NCI-H2196 (cell line): ENCODE measurements at regions not wholly inside any gene's neighbourhood (a gene's known extent, or its start where the extent isn't known, plus 50 kb on each side); places are given as distances from the start of the nearest gene placed in this dataset.
"Not testable (repeated sequence)": the region's sequence is repeated elsewhere in the genome, so short reads cannot be mapped to it uniquely, and the experiment has no call there.

Experiments
- DNase-seq: peaks from one replicate; lab custom pipeline; 2025; ENCODE audit not compliant: unreplicated experiment; lab: John Stamatoyannopoulos, UW

DNA sequence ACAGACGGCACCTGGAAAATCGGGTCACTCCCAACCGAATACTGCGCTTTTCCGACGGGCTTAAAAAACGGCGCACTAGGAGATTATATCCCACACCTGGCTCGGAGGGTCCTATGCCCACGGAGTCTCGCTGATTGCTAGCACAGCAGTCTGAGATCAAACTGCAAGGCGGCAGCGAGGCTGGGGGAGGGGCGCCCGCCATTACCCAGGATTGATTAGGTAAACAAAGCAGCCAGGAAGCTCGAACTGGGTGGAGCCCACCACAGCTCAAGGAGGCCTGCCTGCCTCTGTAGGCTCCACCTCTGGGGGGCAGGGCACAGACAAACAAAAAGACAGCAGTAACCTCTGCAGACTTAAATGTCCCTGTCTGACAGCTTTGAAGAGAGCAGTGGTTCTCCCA lies 64.5 kb downstream of the SLC30A10 start:
- not testable (repeated sequence) for DNase-seq

DNA sequence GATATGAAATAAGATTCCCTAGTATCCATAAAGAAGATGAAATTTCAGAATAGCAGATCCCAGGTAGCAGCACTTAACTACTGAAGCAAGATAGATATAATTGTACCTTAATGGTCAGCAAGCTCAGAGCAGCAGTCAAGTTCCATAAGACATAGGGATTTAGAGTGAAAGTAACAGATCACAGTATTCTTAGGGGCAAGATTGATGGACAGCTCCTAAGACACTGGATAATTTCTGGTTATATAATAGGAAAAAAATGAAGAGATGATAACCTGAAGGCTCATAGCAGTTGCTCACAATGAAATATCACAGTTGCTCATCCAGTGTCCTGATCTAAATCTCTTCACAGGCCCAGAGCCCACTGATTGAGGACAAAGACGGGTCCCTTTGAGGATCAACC lies 66.0 kb downstream of the SLC30A10 start:
- no peak for DNase-seq

DNA sequence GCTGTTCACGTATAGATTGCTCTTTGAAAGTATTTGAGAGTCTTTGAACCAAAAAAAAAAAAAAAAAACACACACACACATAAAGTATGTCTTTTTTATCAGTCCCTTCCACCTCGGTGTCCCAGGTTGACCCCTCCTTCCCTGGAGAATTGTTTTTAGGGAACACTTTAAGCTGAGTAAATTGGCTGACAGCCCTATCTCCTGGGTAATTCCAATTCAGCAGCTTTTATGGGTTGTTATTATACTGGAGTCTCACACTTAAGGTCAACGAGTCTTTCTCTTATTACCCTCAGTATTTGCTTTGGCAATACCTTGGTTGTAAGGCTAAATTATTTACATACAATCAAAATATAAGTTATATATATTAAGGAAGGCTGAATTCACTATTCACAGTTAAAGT lies 69.4 kb downstream of the SLC30A10 start:
- no peak for DNase-seq

DNA sequence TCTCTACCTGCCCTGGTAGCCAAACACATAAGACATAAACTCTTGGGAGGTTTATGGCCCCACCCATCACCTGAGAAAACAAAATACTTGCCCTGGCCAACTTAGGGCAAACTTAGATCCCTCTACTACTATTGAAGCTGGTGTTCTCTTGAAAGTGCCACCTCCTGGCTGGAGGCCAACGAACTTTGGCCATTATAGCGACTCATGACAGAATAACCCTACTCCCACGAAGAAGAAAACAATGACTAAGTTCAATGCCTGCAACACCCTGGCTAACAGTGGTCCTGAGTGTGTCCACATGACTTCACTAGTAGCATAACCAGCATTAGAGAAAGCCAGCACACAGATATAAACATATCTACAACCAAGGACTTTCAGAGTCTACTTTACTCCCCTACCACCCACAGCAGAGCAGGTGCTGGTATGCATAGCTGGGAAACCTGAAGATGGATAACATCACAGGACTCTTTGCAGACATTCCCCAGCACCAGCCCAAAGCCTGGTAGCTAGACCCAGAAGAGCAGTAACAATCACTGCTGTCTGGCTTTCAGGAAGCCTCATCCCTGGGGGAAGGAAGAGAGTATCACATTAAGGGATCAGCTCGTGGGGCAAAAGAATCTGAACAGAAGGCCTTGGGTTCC lies 81.0 kb downstream of the SLC30A10 start:
- no peak for DNase-seq

DNA sequence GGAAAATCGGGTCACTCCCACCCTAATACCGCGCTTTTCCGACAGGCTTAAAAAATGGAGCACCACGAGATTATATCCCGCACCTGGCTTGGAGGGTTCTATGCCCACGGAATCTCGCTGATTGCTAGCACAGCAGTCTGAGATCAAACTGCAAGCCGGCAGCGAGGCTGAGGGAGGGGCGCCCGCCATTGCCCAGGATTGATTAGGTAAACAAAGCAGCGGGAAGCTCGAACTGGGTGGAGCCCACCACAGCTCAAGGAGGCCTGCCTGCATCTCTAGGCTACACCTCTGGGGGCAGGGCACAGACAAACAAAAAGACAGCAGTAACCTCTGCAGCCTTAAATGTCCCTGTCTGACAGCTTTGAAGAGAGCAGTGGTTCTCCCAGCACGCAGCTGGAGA lies 88.8 kb downstream of the SLC30A10 start:
- not testable (repeated sequence) for DNase-seq

DNA sequence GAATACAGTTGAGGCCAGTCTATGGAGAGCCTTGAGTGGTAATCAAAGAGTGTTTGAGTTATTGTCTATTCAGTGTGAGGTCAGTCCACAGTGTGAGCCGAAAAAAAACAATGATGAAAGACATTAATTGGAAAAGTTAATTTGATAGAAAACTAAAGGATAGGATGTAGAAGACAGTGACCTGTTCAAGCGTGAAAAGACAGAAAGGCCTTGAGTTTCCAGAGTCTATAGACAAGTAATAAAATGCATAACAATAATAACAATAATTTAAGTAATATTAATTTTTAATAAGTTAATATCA lies 90.4 kb downstream of the SLC30A10 start:
- DNase-seq: no peak

DNA sequence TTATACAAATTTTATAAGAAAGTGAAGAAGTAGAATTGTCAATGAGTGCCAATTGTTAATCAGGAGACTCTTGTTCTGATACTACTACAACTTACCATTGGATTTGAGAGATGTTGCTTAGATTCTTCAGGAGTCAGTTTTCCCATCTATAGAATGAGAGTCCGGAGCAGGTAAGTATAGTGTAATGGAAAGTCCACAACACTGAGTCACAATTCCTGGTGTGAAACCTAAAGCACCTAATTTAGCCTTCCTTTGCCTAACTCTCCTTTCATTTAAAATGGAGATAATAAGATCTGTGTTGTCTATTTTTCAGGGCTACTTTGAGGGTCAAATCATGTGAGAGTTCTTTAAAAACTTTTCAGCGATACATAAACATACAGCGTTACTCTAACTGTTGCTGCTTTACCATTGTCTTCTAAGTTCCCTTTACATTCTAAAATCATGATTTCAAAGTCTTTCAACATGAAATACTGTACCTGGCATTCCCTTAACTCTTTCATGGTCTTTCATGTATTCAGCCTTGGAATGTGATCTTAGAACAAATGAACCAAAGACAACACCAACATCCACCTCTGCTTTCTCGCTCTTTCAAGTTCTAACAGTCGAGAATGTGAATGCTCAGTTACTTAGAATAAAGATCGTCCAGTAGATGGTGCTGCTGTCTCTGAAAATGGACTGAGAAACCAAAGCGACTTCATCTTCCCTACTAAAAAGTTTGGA lies 90.9 kb downstream of the SLC30A10 start:
- DNase-seq: peak; percentile 42

DNA sequence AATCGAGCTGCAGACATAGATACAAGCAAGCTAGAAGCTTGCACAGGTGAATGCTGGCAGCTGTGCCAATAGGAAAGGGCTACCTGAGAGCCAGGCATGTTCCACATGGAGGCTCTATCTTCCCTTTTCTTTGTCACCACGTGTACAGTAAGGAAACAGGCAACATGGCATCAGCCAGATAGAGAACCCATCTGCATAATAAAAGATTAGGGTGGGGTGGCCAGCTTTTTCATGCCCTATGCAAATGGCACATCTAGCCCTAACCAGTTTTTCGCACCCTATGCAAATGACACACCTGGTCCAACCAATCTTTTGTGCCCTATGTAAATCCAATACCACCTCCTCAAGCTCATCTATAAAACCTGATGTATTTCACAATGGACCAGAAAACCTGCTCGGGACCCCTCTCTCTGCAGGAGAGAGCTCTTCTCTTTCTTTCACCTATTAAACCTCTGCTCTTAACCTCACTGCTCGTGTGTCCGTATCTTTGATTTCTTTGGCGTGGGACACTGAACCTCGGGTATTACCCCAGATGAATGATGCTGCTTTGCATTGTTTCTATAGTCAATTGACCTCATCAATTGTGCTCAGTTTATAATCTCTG lies 93.9 kb downstream of the SLC30A10 start:
- DNase-seq: no peak

DNA sequence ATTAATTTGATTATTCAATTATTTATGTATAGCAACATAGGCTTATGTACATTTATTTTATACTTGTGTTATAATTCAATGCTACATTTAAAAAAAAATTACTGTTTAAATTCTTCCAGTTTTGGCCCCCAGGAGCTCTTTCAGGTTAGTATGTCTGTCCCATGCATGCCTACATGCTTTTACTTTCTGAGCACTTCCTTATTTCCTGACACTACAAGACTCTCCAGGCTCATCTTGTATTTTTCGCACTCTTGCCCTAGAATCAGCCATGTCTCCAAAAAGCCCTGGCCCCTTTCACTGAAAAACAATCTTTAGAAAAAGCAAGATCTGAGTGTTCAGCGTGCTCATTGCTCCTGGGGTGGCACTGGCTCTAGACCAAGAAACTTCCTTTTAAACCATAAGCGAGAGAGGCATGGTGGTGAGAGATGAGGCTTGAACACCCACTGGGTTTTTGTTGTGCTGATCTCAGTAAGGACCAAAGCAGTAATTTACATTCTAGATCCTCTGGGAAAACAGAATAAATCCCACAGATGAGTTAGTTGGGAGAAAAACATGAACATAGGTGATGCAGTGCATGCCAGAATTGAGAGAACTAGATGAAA lies 95.0 kb downstream of the SLC30A10 start:
- no peak for DNase-seq

DNA sequence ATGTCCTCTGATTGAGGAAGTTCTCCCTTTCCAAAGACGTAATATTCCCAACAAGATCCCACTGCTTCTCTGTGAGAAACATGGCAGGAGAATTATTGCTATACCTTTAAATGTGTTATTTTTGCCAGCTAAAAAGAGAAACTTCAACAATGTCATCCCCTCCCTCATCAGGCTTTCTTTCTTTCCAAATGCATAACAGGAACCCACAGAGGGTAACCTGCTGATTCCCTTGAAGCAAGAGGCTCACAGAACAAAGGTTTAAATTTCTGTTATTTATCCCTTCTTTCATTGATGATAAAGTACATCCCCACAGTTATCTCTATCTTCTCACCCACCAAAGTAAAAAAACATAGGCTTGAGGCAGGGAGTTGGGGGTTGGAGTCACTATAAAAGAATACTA lies 102.1 kb downstream of the SLC30A10 start:
- no peak for DNase-seq

DNA sequence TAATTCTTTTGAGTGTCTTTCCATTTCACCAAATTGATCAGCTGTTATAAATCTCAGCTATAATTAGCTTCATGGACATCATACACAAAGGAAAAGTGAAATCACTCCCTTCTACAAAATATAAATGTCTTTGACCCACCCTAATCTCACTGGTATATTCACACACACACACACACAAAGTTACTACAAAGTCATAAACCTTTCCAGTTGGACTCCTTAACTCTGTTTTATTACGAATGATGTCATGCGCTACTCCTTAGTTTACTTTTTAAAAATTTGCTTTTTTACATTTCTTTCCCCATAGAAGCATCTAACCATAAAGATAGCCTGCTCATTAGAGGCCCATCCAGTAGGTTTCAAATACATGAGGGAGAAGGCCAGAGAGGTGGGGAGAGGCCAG lies 103.0 kb downstream of the SLC30A10 start:
- no peak for DNase-seq

DNA sequence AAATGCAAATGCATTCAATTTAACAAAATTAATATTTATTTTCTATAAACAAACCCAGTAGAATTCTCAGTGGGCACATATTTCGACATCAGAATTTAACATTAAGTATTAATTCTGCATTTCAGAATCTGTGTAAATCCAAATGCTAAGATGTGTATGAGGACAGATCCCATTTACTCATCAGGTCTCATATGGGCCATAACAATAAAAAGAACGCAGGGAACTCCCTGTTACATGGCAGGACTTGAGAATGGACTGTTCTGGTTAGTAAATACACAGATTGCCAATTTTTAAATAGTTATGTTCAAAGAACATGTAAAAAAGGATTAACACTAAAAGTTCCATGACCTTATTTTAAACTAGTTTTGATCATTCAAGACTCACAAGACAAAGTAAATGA lies 104.0 kb downstream of the SLC30A10 start:
- no peak for DNase-seq

DNA sequence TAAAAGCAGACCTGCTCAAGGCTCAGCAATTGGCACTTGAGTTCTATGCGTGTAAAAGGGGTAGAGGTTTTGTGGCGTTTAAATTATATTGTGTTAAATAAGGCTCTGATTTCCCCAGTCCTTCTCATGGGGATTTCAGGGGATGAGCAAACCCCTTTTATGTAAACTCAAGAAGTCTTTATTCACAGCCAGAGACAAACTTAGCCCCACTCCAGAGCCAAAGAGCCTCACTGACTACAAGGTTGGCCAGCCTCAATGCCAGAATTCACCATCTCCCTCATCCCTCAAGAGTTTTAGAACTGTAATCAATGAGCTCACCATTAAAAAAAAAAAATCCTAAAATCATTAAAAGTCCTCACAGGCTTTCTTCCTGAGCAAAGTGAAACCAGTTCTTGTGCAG lies 107.8 kb downstream of the SLC30A10 start:
- DNase-seq: no peak

DNA sequence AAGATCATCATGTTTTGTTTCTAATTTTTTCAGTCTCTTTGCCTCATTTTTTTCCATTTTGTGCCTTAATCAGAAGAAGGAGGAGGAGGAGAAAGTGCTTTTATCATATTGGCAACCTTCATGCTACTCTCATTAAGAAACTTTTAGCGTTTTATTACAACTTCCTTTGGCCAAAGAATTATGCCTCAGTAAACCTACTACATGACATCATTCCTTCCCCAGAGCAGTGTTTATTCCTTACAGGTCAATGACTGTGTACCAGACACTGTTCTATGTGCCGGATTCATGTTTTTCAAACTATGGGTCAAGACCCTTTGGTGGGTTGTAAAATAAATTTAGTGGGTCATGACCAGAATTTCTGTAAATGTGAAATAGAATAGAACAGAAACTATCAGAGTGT lies 110.4 kb downstream of the SLC30A10 start:
- no peak for DNase-seq

DNA sequence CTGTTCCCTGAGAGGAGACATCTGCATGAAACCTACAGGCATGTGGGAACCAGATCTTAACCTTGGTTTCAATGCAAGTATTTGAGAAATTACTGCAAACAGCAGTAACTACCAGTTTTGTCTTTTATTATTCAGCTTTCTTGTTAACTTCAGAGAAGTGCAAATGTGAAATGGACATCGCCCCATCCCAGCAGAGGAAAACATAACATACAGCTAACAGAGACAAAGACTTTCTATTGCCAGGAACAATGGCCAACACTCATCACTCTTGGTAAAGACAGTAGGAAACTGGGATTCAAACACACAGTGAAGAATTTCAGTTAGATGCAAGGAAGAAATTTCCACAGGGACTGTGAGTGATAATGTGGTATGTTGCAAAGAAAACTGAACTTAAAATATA lies 115.1 kb downstream of the SLC30A10 start:
- no peak for DNase-seq

DNA sequence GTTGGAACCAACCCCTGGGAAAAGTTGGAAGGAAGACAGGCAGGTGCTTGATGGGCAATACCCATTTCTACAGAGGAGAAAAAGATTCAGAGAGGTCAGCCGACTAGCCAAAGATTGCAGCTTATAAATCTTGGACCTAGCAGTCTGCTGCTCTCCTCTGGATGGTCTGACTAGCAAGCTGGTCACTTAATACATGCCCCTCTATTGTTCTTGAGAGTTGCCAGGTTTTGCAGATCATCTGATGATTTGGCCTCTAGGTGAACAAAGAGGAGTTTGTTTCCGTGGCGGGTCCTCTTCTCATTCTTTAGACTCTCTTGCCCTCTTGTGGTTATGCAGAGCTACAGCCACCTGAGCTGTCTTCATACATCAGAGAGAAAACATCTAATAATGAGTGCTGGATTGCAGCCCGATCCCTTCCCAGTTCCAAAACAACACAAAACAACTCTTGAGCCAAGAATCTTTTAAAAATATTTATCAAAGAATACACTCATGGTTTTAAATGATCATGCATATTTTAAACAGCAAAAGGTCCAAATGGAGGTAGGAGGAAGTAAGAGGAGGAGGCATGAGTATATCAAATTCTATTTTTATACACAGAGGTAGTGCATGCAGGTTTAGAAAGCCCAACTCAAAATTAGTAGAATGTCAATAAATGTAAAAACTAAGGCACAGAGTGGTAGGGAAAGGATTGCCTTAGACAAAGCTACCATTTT lies 115.7 kb downstream of the SLC30A10 start:
- peak; percentile 70 for DNase-seq

DNA sequence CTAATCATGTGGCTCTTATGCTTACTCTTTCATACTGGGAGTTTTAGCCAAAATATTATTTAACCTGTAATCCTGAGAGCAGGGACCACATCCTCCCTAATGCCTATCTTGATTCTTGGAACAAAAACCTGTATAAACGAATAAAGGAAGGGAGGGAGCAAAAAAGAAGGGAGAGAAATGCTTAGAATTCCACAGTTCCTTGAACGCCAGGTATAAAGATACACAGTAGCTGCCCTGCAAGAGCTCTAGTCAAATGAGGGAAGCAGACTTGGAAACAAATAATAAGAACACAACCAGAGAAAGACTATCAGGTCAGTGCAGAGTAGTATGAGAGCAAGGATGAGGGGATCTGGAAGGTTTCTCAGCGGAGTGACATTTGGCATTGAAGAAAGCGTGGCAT lies 116.3 kb downstream of the SLC30A10 start:
- no peak for DNase-seq

DNA sequence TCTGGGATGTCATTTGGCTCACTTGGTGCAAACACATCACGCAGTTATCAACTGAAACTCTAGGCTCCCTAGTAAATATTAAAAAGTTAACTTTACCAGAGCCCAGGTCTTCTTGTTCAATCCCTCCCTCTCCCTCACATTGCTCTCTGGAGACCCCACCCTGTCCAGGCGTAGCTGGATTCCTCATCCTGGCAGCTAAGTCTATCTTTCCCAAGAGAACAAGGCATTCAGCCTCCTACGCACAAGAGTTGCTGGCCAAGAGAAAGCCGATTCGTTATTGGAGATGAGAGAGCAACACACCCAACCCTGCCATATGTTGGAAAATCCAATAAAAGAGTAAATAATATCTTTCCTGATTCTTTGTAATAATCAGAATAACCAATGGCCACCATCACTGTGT lies 117.9 kb downstream of the SLC30A10 start:
- DNase-seq: no peak

DNA sequence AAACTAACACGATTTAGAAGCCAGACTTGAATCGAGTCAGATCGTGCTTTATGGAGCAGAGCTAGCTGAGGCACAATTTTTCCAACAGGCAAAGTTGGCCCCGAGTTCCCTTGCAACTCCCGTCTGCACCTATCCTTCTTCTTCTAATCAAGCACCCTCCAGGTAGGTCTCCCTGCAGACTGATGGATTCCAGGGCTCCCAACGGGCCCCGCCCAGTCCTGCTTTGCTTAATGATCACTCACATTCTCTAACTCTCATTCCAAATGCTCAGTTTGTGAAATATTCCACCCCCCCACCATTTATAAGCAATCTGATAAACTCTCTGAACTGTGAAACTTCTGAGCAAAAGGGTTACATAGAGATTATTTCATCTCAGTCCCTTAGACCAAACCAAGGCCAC lies 119.6 kb downstream of the SLC30A10 start:
- no peak for DNase-seq

DNA sequence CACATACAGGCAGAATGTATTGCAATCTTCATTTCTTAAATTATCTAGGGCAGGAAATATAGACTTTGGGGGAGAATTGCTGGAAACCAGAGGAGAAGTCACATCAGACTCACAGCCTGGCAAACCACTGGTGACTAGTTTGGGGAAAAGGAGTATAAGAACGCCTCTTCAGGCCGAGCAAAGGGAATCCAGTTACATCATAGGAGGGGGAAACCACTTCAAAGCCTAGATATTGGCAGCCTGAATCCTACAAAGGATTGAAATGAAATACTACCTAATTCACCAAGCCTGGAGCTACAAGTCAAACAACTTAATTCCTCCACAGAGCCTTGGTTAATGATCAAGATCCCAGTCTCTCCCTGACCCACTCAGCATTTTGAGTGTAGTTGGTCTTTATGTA lies 121.7 kb downstream of the SLC30A10 start:
- DNase-seq: no peak

DNA sequence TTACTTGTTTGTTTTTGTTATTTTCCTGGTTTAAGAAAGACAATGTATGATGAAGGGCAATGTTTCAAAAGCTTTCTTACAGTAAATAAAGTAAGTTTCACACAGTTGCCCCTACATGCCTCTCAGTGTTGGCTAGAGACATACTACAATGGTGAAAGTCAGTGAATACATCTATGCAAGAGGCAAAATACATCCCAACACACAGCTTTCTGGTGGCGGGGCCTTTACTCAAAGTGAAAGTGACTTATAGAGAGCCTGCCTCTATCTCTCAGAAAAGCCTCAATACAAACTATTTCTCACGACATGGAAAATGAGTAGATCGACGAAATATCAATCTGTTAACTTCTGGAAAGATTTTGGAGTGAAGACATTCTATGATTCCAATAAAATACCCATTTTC lies 122.3 kb downstream of the SLC30A10 start:
- DNase-seq: no peak

DNA sequence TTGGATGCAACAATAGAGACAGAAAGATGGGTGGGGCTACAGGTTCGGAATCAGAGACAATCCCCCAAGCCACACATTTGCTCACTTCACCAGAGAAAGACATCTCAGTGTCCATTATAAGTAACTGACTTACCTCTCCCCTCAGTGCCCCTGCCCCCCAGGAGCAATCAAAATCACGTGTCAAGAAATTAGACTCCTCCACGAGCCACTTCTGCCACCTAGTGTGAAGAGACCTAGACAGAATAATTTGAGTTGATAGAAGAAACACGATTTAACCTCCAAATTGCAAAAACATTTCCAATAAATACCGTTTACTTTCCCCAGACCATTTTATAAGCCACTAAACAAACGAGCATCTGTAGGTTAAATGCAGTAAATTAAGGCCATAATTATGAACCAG lies 123.2 kb downstream of the SLC30A10 start:
- no peak for DNase-seq
